ENCODE measurements at regions not wholly inside any gene's neighbourhood (a gene's known extent, or its start where the extent isn't known, plus 50 kb on each side); places are given as distances from the start of the nearest gene placed in this dataset.
"Not testable (repeated sequence)": the region's sequence is repeated elsewhere in the genome, so short reads cannot be mapped to it uniquely, and the experiment has no call there.

DNA sequence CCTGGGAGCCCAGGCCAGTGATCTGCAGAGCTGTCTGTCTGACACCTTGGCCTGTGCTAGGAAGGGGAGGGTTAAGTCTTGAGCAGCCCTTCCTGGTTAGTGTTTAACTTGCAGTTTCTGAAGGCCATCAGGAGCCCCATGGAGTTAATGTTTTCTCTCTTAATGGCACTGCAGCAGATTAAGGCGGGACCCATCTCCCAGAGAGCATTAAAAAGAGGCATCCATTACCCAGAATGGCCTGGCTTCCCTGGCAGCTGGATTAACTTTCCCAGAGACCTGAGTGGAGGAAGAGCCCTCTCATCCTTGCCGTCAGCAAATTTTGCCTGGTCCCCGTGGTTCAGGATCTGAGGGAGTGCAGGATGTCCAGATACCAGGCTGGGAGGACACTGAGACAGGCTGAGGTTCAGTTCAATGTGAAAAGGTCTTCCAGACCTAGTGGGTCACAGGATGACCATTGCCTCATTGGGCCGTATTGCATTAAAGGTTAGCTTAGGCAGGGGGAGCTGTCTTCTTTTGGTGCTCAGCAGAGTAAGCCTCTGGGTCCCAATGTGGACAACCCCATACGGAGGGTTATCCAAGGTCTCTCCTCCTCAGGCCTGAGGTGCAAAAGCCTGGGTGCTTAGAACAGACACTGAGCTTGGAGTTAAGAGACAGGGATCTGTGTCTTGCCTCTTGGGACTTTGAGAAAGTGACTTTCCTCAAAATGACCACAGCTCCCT, 522.6 kb downstream of the PTPRU start:
- DNase-seq (ENCODE audit: missing footprints) (no peak), ATAC-seq (no peak)
- intact Hi-C loops (cut with DNase I) = no loop called here

DNA sequence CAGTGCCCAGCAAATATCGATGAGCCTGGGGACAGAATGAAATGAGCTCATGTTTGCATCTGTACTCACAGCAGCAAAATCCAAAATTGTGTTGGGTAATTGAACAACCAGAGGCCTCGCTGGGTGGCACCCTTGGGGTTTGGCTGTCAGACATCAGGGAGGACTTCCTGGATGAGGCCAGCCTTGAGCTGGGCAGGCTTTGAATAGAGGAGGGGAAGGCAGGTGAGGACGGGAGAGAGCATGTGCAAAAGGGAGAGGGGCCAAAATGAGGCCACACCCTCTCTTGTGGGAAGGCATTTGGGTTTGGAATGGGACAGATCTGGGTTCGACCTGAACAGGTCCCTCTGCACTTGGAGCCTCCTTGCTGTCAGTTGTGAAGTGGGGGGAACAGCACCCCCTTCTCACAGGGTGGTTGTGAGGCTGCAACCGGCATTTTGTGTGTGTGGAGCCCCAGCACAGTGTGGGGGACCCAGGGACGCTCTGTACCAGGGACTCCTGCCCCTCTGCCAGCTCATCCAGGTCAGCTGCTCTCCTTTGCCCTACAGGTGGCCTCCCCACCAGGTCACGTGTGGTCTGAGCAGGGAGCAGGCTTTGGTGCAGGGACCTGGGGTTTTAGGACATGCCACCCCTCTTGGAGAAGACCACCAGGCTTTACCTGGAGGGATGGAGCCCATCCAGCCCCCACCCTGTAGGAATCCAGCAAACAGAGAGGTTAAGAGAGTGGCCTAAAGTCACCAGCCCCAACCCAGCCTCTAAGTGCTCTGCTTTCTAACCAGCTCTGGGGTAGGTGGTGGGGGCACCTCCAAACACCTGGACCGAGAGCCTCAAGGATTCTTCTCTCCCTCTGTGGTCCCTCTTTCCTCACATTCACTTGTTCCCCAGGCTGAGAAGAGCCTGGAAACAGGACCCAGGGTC, 521.8 kb downstream of the PTPRU start:
- ATAC-seq = no peak
- DNase-seq (ENCODE audit: missing footprints) = no peak
- intact Hi-C loops (cut with DNase I) = no loop called here

DNA sequence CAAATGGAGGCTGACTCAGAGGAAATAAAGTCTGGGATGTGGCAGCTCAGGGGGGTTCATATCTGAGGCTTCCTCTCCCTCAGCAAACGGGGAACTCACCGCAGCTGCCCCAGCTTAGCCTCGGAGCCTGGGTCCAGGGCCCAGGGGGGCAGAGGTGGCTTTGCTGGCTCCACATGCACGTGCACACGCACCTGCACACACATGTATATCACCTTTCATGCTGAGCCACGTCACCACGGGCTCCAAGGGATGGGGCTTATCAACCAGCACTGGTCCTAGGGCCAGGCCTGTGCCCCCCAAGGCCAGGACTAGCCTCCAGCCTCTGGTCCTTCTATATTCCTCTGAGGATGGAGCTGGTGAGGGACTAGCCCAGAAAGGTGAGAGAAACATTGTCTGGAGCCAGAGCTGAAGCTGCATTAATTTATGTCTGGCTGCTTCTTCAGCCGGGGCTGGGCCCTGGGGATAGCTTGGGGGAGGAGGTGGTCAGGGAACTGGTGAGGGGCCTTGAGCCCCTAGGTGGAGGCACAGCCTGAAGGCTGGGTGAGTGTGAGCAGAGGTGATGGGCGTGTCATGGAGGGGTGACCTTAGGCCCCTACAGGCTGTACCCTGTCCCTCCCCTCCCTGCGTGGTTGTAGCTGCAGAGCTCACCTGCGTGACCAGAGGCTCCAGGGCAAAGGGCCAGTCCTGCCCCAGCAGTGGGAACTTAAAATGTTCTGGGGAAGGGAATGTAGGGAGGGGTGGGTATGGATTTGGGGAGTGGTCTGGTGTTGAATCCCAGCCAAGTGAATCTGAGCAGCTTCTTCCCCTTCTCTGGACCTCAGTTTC, 520.8 kb downstream of the PTPRU start:
- DNase-seq (ENCODE audit: missing footprints) = no peak
- intact Hi-C loops (cut with DNase I) = no loop called here

DNA sequence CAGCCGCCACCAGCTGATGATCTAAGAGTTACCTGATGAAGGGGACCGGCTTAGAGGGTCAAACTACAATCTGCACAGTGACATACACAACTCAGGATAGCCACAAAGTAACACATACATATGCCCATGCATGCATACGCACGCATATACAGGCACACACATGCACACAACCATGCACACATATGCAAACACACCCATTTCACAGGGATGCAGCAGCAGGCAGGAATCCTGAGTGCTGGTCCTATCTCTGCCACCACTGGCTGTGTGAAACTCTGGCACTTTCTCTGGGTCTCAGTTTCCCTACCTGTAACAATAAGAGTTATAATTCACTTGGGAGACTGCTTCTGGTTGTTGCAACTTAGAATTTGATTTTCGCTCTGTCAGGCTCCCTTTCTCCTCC, 520.2 kb downstream of the PTPRU start:
- DNase-seq (ENCODE audit: missing footprints) = no peak
- no peak for ATAC-seq
- intact Hi-C loops (cut with DNase I) = no loop called here

More for the DNA sequence above, 520.8 kb downstream of the PTPRU start:
- ATAC-seq = no peak

DNA sequence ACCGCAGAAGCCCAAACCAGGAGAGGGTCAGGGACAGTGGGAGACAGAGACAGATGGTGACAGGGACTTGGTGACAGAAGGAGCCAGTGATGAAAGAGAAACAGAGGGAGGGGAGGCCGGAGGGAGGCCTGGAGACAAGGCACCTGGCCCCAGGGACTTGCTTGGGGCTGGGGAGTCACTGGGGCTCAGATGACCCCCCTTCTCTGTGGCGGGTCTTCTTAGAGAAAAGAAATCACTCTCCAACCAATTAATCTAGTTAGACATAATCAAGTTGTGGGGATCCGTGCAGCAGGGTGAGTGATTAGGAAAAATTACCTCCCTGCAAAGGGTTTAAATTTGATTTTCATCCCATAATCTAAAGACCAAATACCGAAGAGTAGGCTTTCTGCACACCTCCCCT, 519.8 kb downstream of the PTPRU start:
- ATAC-seq (no peak), DNase-seq (ENCODE audit: missing footprints) (no peak)
- intact Hi-C loops (cut with DNase I) = no loop called here

DNA sequence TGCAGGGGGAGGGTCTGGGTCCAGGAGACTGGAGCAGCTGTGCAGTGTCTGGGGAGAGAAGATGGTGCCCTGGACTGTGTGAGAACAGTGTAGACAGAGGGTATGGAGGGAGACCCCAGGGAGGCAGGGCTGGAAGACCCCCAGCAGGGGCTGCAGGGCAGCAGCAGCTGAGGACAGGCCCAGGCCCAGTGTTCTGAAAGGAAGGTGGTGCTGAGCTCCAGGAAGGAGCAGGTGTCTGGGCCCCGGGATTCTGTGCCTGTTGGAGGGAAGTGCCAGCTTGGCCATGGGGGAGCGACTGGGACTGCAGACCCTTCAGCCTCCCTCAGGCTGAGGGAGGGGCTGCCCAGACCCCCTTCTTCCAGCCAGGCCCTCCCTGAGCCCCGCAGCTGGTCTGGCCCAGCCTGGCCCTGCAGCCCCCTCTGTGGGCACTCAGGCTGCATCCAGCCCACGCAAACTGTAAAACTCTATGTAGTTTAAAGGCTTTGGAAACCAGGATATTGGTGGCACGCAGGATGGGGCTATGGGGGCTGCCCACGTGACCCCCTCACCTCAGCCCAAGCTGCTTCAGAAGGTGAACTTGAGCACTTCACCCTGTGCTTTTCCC, 519.2 kb downstream of the PTPRU start:
- ATAC-seq = not testable (repeated sequence)

DNA sequence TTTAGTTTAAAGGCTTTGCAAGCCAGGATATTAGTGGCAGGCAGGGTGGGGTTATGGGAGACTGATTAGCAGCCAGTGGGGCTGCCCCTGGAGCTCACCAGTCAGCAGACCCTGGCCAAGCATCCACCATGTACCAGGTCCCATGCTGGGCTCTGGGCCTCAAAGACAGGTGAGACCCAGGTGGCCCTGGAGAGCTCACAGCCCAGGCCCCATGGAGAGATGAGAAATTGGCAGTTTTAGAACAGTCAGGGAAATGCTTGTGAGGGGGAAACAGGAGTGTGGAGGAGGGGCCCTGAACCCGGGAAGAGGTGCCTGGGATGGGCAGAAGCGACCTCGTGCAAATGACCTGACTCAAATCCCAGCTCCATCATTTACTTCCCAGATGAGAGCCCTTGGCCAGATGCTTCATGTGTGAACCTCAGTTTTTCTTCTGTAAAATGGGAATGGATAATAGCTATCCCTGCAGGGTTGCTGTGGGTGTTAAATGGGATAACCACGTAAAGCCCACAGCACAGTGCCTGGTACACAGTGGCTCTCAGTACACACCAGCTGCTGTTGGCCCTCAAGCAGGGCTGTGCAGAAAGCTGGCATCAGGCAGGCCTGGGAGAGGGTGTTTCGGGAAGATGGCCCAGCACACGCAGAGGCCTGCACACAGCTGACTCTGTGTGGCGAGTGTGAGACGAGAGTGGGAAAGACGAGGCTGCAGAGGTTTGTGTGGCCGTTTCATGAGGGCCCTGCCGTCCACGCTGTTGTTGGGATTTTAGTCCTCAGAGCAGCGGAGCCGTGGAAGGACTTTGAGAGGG, 518.5 kb downstream of the PTPRU start:
- DNase-seq (ENCODE audit: missing footprints) (no peak), ATAC-seq (no peak)
- intact Hi-C loops (cut with DNase I) = no loop called here

More for the DNA sequence above, 519.2 kb downstream of the PTPRU start:
- intact Hi-C loops (cut with DNase I); DNase-seq (ENCODE audit: missing footprints): not testable (repeated sequence)

DNA sequence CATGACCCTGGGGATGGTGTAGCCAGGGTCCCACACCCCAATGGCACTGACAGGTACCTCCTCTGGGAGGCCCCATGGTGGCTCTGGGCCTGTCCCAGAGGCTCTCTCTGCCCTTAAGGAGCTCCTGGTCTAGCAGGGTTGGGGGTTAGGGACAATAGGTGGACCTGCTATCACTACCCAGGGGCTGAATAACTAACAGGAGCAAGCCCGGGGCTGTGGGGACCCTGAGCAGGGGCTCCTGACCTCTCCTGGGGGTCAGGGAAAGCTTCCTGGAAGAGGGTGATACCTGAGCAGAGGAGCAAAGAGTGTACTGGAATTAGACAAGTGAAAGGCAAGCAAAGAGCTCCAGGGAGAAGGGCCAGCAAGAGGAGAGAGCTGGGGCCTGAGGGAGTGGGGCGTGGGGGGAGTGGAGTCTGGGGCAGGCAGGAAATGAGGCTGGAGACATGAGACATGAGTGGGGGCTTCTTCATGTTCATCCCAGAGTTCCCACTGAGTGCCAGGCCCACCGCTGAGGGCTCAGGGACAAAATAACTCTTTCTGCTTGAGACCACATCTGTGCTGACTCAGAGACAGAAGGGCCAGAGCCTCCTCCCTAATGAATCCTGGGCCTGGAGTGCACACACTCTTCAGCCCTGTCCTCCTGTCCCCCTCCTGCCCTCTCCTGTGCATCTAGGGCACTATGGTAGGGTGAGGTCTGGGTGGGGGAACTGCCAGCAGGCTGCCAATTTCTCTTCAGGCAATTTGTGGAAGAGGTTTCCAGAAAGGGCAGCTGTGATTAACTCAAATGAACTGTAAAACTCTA, 517.6 kb downstream of the PTPRU start:
- DNase-seq (ENCODE audit: missing footprints) = no peak

DNA sequence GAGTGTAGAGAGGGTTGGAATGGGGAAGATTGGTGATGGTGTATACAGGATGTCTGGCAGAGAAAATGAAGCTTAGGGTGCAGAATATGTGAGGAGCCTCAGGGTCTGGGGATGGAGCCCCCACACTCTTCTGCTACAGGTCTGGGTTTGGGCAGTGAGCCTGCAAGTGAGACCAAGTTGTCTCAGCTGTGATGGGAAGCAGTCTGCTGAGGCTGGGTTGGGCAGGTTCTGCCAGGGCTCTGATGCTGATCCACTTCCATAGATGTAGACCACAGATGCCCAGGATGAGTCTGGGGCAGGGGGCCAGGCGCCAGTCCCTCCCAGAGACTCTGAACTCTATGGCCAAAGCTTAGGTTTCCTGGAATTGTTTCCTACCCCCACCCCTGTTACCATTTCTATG, 516.9 kb downstream of the PTPRU start:
- intact Hi-C loops (cut with DNase I) = no loop called here

More for the DNA sequence above, 517.6 kb downstream of the PTPRU start:
- intact Hi-C loops (cut with DNase I) = no loop called here
- no peak for ATAC-seq

DNA sequence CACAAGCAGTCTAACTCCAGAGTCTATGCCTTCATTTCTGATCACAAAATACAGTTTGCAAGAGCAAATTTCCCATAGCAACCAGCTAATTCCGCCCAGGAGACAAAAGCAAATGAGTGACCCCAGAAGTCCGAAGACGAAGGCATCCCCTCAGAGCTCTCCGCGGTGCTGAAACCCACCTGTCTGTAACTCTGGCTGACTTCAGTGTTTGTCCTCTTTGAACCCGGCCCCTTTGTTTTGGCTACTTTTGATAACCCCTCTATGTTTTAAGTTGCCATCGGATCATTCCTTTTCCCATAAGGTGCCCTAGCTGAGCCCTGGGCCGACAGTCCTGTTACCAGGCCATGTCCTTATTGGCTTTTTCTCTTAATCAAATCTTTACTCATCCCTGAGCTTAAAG, 515.8 kb downstream of the PTPRU start:
- ATAC-seq (no peak), DNase-seq (ENCODE audit: missing footprints) (no peak)
- intact Hi-C loops (cut with DNase I) = no loop called here

More for the DNA sequence above, 516.9 kb downstream of the PTPRU start:
- ATAC-seq (no peak), DNase-seq (ENCODE audit: missing footprints) (no peak)

DNA sequence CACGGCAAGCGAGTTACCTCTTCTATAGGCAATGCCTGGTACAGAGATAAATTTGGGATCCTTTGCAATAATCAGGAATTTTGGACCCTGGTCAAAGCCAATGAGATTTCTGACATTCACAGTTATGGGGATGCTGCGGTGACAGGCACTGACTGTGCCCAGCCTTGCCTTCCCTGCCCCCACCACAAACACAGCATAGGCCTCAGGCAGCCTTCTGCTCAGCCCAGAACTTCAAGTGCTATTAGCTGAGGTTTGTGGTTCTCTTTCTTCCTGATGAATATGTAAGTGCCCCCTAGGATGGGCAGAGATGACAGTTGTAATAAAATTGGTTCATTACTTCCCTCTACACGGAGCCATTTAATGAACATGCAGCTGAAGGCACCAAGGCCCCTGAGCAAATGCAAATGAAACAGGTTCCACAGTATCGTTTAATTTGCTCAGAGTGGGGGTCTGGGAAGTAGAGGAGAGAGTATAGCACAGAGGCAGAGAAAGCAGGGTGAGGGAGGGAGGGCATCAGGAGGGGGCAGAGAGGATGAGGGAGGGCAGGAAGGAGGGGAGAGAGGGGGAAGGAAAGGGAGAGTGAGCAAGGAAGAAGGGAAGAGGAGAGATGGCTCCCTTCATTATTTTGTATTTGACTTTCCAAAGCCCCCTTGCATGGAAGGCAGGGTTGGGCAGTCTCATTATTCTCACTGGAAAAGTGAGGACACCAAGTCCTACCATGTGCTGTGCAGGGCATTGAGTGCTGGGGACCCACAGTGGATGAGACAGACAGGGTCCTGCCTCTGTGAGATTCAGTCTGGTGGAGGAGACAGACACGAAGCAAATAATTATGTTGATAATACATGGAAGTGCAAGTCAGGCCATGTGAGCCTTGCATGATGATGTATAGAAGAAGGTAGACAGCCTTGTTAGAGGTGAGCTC, 513.0 kb downstream of the PTPRU start:
- intact Hi-C loops (cut with DNase I) = no loop called here
- ATAC-seq (no peak), DNase-seq (ENCODE audit: missing footprints) (no peak)

DNA sequence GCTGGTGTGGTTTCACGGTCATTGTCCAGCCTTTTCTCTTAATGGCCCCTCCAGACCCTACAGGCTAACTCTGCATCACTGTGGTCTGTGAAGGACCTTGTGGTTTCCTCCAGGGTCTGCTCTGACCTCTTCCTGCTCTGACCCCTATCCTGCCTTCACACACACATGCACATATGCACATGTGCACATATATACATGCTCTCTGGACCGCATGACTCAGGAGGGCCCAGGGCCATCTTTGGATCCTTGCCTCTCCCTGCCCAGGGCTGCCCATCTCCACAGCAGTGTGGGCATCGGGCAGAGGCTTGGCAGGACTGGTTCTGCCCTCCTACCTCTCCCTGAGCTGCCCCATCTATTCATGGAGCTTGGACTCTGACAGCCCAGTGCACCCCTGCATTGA, 510.9 kb downstream of the PTPRU start:
- intact Hi-C loops (cut with DNase I) = no loop called here
- DNase-seq (ENCODE audit: missing footprints) (no peak), ATAC-seq (no peak)

DNA sequence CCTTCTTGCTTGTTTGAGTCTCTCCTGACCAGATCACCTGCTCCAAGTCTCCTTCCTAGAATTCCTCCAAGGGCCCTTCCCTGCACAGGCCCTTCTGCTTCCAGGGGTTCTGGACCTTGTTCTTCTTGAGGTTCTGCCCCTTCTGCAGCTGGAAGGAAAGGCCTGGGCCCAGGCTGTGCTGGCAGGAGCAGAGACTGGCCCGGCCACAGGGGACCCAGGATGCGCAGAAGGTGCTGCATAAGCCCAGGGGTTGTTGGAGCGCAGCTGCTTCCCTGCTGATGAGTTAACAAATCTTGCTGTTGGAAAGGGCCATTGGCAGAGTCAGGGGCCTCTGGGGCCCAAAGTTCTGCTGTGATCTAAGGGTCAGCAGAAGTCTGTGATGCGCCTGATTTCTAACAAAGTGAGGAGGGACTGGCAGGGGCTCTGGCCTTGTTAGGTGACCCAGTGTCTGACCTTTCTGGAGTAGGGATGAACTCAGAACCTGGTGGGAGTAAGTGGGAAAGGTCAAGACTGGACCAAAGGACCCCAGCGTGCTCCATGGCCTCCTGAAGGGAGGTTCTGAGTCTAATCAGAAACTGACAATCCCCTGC, 509.8 kb downstream of the PTPRU start:
- intact Hi-C loops (cut with DNase I) = no loop called here
- ATAC-seq = no peak
- no peak for DNase-seq (ENCODE audit: missing footprints)

DNA sequence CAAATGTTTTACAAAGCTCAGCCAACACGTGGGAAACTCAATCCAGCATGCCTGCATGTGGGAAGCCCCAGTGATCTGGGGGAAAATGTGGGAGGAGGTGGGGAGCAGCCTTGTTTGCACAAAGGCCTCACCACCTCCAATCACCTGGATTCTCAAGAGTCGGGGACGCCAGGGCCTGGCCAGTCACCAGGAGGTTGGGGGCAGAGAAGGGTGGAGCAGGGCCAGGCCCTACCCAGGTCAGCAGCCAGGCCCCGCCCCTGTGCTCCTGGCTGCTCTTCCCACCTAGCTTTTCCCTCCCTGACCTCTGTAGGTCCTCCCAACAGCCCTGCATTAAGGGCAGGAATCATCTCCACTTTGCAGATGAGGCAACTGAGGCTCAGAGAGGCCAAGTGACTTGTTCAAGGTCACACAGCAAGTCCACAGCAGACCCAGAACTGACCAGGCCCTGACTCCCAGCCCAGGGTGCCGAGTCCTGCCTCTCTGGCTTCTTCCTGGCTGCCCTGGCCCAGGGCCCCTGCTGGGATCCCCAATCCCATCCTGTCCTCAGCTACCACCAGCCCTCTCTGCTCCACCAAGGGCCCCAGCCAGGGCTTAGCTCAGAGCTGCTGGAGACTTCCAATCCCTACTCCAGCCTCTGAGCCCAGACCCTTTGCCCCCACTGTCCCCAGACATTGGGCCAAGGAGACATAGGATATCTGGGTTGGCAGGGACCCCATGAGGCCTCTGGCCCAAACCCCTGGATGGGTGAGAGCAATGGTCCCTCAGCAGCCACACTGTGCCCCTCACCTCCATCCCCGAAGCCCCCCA, 508.6 kb downstream of the PTPRU start:
- intact Hi-C loops (cut with DNase I) = no loop called here
- no peak for ATAC-seq
- no peak for DNase-seq (ENCODE audit: missing footprints)

DNA sequence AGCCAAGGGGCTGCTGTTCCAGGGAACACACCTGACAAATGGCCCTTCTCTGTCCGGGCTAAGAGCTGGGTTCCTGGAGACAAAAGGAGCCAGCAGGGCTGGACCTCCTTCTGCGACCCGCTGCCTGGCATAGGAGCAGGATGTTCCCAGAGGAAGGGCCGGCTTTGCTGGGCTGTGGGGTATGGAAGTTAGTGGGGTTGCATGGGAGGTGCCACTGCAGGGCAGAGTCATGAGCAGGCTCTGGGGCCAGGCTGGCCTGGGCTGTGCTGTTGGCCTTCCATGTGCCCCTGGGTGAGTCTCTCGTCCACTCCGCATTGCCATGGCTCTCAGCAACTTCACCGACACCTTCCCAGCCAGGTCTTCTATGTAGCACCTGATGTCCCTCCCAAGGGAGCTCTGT, 507.6 kb downstream of the PTPRU start:
- ATAC-seq = no peak

More for the DNA sequence above, 507.6 kb downstream of the PTPRU start:
- no peak for DNase-seq (ENCODE audit: missing footprints)
- intact Hi-C loops (cut with DNase I) = no loop called here
